Right lobe of liver (tissue), 6 donors: ENCODE measurements at regions not wholly inside any gene's neighbourhood (a gene's known extent, or its start where the extent isn't known, plus 50 kb on each side); places are given as distances from the start of the nearest gene placed in this dataset.

Source experiments
- ATAC-seq, 4 donors: fragments of 200-7000 bp; cut with Tn5 transposase; one replicate each; pipeline ENCODE4 v1.9.1; 2020; ENCODE audit warnings: mild to moderate bottlenecking in 4 of 4, moderate library complexity in 4 of 4
- DNase-seq, 3 donors: peaks; one replicate each; pipeline ENCODE4 v3.0.0-alpha.2; 2020
- H3K27ac ChIP-seq, 3 donors: fragments of 200-600 bp; one replicate each; pipeline ENCODE4 v1.8.0; 2022
- H3K27me3 ChIP-seq, 2 donors: fragments of 200-600 bp; one replicate each; pipeline ENCODE4 v1.8.0; 2022
- H3K36me3 ChIP-seq, 4 donors: fragments of 200-600 bp; sonication (generic) in 1 of 4; one replicate each; pipeline versions ENCODE4 v1.5.1 to v1.8.0; 2017 to 2022; ENCODE audit warnings: control low read depth in 1 of 4
- H3K4me1 ChIP-seq, 4 donors: fragments of 200-600 bp; sonication (generic) in 1 of 4; one replicate each; pipeline versions ENCODE4 v1.5.1 to v1.8.0; 2017 to 2022; ENCODE audit warnings: control low read depth in 1 of 4
- H3K4me3 ChIP-seq, 3 donors: fragments of 200-600 bp; one replicate each; pipeline ENCODE4 v1.8.0; 2022
- H3K9me3 ChIP-seq, 4 donors: fragments of 200-600 bp; sonication (generic) in 1 of 4; one replicate each; pipeline versions ENCODE4 v1.5.1 to v1.8.0; 2017 to 2022; ENCODE audit warnings: control low read depth in 1 of 4
- CTCF ChIP-seq, 4 donors: fragments of 200-600 bp in 3 of 4; fragments of 450-650 bp in 1 of 4; IDR thresholded peaks; one replicate each; pipeline versions ENCODE4 v1.5.1 to v1.8.0; 2016 to 2022; ENCODE audit warnings: antibody characterized with exemption in 4 of 4, mild to moderate bottlenecking in 2 of 4
- POLR2A ChIP-seq: fragments of 450-650 bp; IDR thresholded peaks from one replicate; pipeline ENCODE4 v1.6.1; 2017; ENCODE audit warnings: antibody characterized with exemption, mild to moderate bottlenecking
- WGBS: methylation state at CpG from one replicate; pipeline ENCODE4 v1.1.6; 2018; ENCODE audit warnings: low coverage, low lambda C conversion rate; ENCODE audit not compliant: insufficient coverage; ENCODE audit errors: missing lambda C conversion rate; 5-methylcytosine and 5-hydroxymethylcytosine counted together
- intact Hi-C, 2 donors: fragments of 100-400 bp; cut with DNase I; formaldehyde crosslinking; loops; one replicate each; pipeline versions ENCODE4 v1.11.2 to v1.14.1; 2022
- donor health status: DM: no; HTN: yes; CAD: no.
- donor health status: DM: no; HTN: no; CAD: no.
- donor health status: DM: no; HTN: no; CAD: no.
- donor health status: DM: no; HTN: yes; CAD: no.
- donor health status: DM: no; HTN: yes; CAD: no.

GRCh38 chr2:7666596-7667259, 749.5 kb downstream of the RNF144A start:
- H3K36me3 ChIP-seq: no peaks in the 10 kb centered on the region
- ATAC-seq (no peak), DNase-seq (no peak)
- no peaks in the 10 kb centered on the region for H3K27me3 ChIP-seq
- H3K9me3 ChIP-seq: no peaks in the 10 kb centered on the region
- no peak overlapping the region for H3K4me3 ChIP-seq
- intact Hi-C loops: no loop called here
- no peak for TF ChIP-seq CTCF (IDR thresholded peaks at IDR 0.05)
- TF ChIP-seq POLR2A: no peak
- 66% methylated on average over 8 of the region's 10 CpGs for WGBS
- no peak overlapping the region for H3K27ac ChIP-seq
- H3K4me1 ChIP-seq: no peaks in the 10 kb centered on the region

GRCh38 chr2:7667260-7667757, 750.1 kb downstream of the RNF144A start:
- Histone ChIP-seq H3K27me3 (no peaks in the 10 kb centered on the region), H3K9me3 (no peaks in the 10 kb centered on the region), H3K27ac (no peak overlapping the region), H3K36me3 (no peaks in the 10 kb centered on the region), H3K4me1 (peaks cover 0 to under 1% (median 0%) of the 10 kb centered on the region in 4 donors), H3K4me3 (no peak overlapping the region)
- no peak for ATAC-seq
- TF ChIP-seq POLR2A: no peak
- no peak for TF ChIP-seq CTCF (IDR thresholded peaks at IDR 0.05)
- intact Hi-C loops: no loop called here
- no peak for DNase-seq
- WGBS: 76% methylated on average over 5 of the region's 5 CpGs

- DNase-seq (no peak), ATAC-seq (no peak)
- no peak overlapping the region for H3K27ac ChIP-seq
- H3K36me3 ChIP-seq: no peaks in the 10 kb centered on the region
- no peaks in the 10 kb centered on the region for H3K27me3 ChIP-seq
- H3K4me3 ChIP-seq: no peak overlapping the region
- TF ChIP-seq POLR2A: no peak
- TF ChIP-seq CTCF (IDR thresholded peaks at IDR 0.05): no peak
- 76% methylated on average over 10 of the region's 11 CpGs for WGBS
- no peaks in the 10 kb centered on the region for H3K9me3 ChIP-seq
- peaks cover 0 to 6% (median 0%) of the 10 kb centered on the region in 4 donors for H3K4me1 ChIP-seq
- intact Hi-C loops: no loop called here
Measured at GRCh38 chr2:7670905-7671641, 753.9 kb downstream of the RNF144A start.

- Histone ChIP-seq H3K27me3 (no peaks in the 10 kb centered on the region), H3K36me3 (no peaks in the 10 kb centered on the region), H3K4me1 (peaks cover 0 to 6% (median 0%) of the 10 kb centered on the region in 4 donors), H3K4me3 (no peak overlapping the region), H3K27ac (no peak overlapping the region), H3K9me3 (no peaks in the 10 kb centered on the region)
- ATAC-seq (peak; percentile 47 to 82 (median 70)), DNase-seq (peak in 2 of 3 donors; percentile 45 to 62)
- peak; percentile 49 to 80 (median 58) for TF ChIP-seq CTCF (IDR thresholded peaks at IDR 0.05)
- TF ChIP-seq POLR2A: no peak
- intact Hi-C loops: no loop called here
- WGBS: 83% methylated on average over 8 of the region's 8 CpGs
Measured at GRCh38 chr2:7672027-7672684, 754.9 kb downstream of the RNF144A start.
